Fibroblast of the aortic adventitia (primary cell): ENCODE measurements at regions not wholly inside any gene's neighbourhood (a gene's known extent, or its start where the extent isn't known, plus 50 kb on each side); places are given as distances from the start of the nearest gene placed in this dataset.

ENCODE experiments used
- DNase-seq: peaks from one replicate; pipeline ENCODE4 v3.0.0-alpha.2; 2010; ENCODE audit warnings: low read depth
- H3K4me3 ChIP-seq: 2 replicates; pipeline ENCODE4 v1.5.1; 2011; ENCODE audit warnings: low read depth, mild to moderate bottlenecking, control low read depth, low read length, moderate library complexity
- CTCF ChIP-seq: IDR thresholded peaks from 2 replicates; pipeline ENCODE4 v1.5.1; 2011; ENCODE audit warnings: mild to moderate bottlenecking, low read length, control low read depth, inconsistent platforms; ENCODE audit not compliant: insufficient read depth

- DNase-seq = peak; percentile 49
- no peak overlapping the region for H3K4me3 ChIP-seq
- no peak for TF ChIP-seq CTCF
Measured at GRCh38 chr18:61609131-61609530, 275.9 kb downstream of the CDH20 start.

- no peak for TF ChIP-seq CTCF
- DNase-seq = no peak
- no peak overlapping the region for H3K4me3 ChIP-seq
Measured at GRCh38 chr18:61608316-61608715, 275.1 kb downstream of the CDH20 start.

DNA sequence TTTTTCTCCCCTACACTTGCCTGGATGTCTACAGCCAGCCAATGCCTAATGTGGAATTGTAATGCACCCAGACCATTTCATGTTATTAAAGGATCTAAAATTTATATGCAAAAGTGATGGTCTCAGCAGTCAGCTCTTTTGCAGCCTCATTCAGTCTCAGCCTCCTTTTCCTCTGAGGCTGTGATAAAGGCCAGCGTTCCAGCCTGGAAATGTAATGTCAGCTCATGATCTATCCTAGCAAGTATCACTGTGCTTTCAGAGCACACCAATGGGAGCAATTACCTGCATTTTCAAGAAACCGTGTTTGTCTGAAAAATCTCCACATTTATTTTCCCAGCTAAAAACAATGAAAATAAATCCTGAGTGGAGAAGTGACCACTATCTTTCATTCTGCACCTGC, 274.6 kb downstream of the CDH20 start:
- no peak for DNase-seq
- H3K4me3 ChIP-seq = no peak overlapping the region
- TF ChIP-seq CTCF = no peak

GRCh38 chr18:61606759-61607158, 273.5 kb downstream of the CDH20 start:
- peak; percentile 94 for DNase-seq
- TF ChIP-seq CTCF = no peak
- H3K4me3 ChIP-seq = peak overlapping the region; percentile 47

GRCh38 chr18:61606068-61606660, 272.9 kb downstream of the CDH20 start:
- peak overlapping the region; percentile 47 for H3K4me3 ChIP-seq
- TF ChIP-seq CTCF = no peak
- DNase-seq = peak; percentile 56

DNA sequence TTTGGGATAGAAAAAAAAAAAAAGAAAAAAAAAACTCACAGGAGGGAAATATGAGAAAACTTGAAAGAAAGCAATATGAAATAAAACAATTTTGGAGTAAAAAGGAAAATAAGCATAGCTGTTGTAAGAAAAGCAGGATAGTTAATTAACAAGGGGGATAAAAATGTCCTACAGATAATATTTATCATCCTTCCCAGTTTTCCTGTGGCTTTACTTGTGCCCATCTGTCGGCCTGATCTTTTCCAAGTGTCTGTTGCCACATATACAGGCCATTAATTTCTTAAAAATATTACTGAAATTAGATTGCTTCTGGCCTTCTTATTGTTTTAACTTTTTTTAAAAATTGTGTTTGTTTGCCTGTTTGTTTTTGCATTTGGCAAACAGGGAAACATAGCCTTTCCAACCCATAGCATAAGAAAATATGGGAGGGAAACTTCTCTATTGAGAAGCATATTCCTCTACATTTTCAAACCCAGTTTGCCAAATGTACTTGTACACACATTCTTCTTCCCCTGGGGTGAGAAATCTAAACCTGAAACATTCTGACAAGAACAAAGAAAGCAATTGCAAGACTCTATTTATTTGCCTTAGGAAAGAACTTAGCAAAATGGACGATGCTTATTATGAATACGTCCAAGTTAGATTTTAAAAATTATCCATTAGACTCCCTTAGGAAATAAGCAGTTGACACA, 272.3 kb downstream of the CDH20 start:
- peak overlapping the region; percentile 47 for H3K4me3 ChIP-seq
- TF ChIP-seq CTCF = no peak
- peak; percentile 20 for DNase-seq
